Motor neuron (in vitro differentiated cells): ENCODE measurements at regions not wholly inside any gene's neighbourhood (a gene's known extent, or its start where the extent isn't known, plus 50 kb on each side); places are given as distances from the start of the nearest gene placed in this dataset.

ENCODE experiments used
- ATAC-seq, 8 experiments: fragments of 200-7000 bp; cut with Tn5 transposase; replicated peaks in 6 of 8; 2 replicates each; pipeline ENCODE4 v1.8.0; 2021; ENCODE audit warnings: mild to moderate bottlenecking in 8 of 8, moderate library complexity in 8 of 8
- H3K27ac ChIP-seq, 2 donors: fragments of 250-450 bp; sonication (Bioruptor Pico); 2 replicates each; pipeline ENCODE4 v1.9.0; 2021; ENCODE audit warnings: antibody characterized with exemption in 2 of 2, mild to moderate bottlenecking in 2 of 2, moderate library complexity in 1 of 2
- H3K4me1 ChIP-seq, 2 donors: fragments of 250-450 bp; sonication (Bioruptor Pico); replicated peaks in 1 of 2; 2 replicates each; pipeline ENCODE4 v1.6.1; 2021; ENCODE audit warnings: antibody characterized with exemption in 2 of 2, mild to moderate bottlenecking in 2 of 2, moderate library complexity in 1 of 2
- H3K4me3 ChIP-seq, 5 donors: fragments of 250-450 bp; sonication (Bioruptor Pico); 2 replicates each; pipeline ENCODE4 v1.9.0; 2021; ENCODE audit warnings: antibody characterized with exemption in 5 of 5, mild to moderate bottlenecking in 5 of 5, moderate library complexity in 4 of 5
- whole genome bisulfite sequencing, 10 experiments: fragments of 450-650 bp; shearing (Covaris generic); methylation state at CpG; one replicate each; pipeline ENCODE4 v1.0.0; 2022; 5-methylcytosine and 5-hydroxymethylcytosine counted together
- in situ Hi-C, 9 experiments: fragments of 400-800 bp; cut with MboI; loops; one replicate each; pipeline ENCODE4 v1.15.0; 2021; ENCODE audit warnings: low sequenced_read_pairs in 9 of 9, low pct_unique_long_range_greater_than_20kb in 2 of 9; ENCODE audit not compliant: unreplicated experiment in 9 of 9

DNA sequence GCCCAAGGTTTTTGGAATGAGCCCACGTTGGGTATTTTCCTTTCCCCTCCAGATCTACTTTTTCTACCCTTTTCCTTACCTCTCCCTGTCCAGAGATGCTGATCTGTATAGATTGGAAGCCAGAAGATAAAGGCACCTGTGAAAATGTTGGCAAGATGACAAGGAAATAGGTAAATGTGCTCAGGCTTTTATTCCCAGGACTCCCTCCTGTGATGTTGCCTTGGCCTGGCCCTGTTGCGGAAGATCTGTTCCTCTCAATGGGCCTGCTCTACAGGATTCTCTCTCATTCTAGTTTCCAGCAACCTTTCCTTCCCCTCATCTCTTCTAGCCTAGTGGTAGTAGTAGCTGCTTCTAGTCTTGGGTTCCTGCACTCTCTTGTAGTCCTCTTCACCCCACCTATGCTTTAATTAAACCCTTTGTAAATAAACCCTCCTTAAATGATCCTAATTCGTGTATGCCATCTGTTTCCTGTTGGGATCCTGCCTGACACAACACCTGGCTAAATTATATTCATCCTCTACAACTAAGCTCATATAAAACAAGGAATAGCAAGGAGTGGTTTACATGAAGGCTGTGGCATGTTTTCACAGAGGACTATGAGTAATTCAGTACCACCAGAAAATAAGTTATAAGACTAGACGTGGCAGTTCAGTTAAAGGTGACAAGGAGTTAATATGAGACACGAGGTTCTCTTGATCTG is 95.7 kb upstream of the MAOA start:
- ATAC-seq: no peak
- 24 to 100% (median 75%) methylated on average over 1 to 4 of the region's 5 CpGs; no CpG with 5 or more reads in 6 of the 10 experiments for WGBS, 10 experiments
- Histone ChIP-seq H3K4me1 (peaks cover 0 to 3% of the 10 kb centered on the region in 2 donors), H3K27ac (no peak overlapping the region), H3K4me3 (no peak overlapping the region)
- in situ Hi-C loops: loop anchor here in 6 of 9 experiments (25.0 kb wide), 4 partner anchors 177 to 1773 kb away; no protein-coding TSS in a partner anchor

DNA sequence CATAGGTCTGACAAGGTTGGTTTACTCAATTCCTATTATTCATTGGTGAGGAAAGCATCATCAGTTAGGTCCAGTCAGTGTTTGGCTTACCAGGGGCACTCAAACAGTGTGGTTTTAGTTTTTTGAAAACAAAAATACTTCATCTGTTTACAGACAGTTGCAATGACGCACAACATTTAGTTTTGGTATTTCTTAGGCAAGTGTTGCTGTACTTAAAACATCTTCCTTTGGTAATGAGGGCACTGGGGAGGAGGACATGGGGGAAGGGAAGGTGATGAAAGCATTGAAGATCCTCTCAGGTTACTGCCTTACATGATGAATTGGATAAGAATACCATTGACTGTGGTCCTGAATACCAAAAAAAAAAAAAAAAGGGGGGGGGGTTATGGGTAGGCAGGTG is 93.7 kb upstream of the MAOA start:
- H3K27ac ChIP-seq: no peak overlapping the region
- WGBS, 10 experiments: 0 to 83% (median 46%) methylated on average over 1 of the region's 1 CpG; no CpG with 5 or more reads in 6 of the 10 experiments
- H3K4me1 ChIP-seq: peaks cover 0 to 3% of the 10 kb centered on the region in 2 donors
- in situ Hi-C loops: loop anchor here in 6 of 9 experiments (25.0 kb wide), 4 partner anchors 175 to 1775 kb away; no protein-coding TSS in a partner anchor
- H3K4me3 ChIP-seq: no peak overlapping the region
- ATAC-seq: no peak

DNA sequence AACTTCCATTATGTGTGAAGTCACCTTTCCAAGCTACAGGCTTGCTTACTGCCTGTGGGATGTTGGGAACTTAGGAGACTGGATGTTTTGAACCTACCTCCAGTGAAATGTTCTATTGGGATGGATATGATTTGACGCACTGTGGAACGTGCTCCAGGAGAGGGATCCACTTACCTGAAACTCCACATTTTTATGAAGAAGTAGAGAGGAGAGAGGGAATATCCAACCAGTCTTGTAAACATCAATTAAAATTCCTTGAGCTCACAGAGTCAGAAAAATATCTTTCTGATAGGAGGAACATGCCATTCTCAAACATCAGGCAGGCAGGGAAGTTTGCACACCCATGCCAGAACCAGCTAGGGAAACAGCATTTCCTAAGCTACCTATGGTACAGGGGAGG is 91.1 kb upstream of the MAOA start:
- Histone ChIP-seq H3K4me3 (no peak overlapping the region), H3K4me1 (no peaks in the 10 kb centered on the region), H3K27ac (no peak overlapping the region)
- in situ Hi-C loops: loop anchor here in 6 of 9 experiments (25.0 kb wide), 4 partner anchors 172 to 1778 kb away; no protein-coding TSS in a partner anchor
- no peak for ATAC-seq
- WGBS, 10 experiments: 50% methylated on average over 2 of the region's 2 CpGs; no CpG with 5 or more reads in 9 of the 10 experiments

DNA sequence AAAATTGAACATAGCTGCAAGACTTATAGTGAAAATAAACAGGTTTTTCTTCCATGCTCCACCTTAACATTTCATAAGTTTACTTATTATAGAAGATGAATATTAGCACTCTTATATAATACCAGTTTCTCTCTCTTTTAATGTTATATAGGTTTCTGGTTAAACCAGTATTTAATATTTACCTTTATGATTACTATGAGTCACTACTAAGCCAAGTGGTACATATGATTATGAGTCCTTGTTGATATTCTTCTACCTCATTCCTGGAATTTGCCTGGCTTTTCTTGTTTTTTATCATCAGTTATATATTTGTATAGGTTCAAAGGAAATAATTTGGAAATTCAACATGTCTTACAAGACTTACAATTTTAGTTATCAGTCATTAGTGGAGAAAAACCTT is 89.9 kb upstream of the MAOA start:
- Histone ChIP-seq H3K4me3 (no peak overlapping the region), H3K4me1 (no peaks in the 10 kb centered on the region), H3K27ac (no peak overlapping the region)
- ATAC-seq: no peak
- in situ Hi-C loops: loop anchor here in 6 of 9 experiments (25.0 kb wide), 4 partner anchors 171 to 1779 kb away; no protein-coding TSS in a partner anchor

DNA sequence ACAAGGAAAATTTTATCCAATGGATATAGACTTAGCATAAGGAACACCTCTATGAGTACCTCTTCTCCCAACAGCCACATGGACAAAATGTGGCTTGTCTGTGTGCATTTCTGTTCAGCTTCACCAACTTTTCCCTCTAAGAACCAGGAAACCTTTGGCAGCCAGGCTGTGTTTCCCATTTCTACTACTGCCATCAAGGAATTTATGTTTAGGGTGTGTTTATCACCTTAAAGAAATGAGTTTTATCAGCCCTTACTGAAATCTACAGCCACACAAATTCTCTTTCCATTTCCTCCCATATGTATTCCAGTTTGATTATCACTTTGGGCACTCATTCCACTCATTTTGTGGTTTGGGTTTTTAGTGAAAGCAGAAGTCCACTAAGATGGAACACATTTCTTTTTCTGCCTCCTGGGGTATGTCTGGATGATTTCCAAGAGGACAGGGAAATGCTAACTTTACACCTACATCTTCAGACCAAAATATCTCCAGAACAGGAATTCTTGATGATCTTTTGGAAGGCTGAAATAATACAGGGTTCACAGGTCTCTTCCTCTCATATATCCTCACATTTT is 82.6 kb upstream of the MAOA start:
- no peak overlapping the region for H3K4me3 ChIP-seq
- in situ Hi-C loops: loop anchor here in 6 of 9 experiments (25.0 kb wide), 4 partner anchors 164 to 1786 kb away; no protein-coding TSS in a partner anchor
- no peak overlapping the region for H3K27ac ChIP-seq

DNA sequence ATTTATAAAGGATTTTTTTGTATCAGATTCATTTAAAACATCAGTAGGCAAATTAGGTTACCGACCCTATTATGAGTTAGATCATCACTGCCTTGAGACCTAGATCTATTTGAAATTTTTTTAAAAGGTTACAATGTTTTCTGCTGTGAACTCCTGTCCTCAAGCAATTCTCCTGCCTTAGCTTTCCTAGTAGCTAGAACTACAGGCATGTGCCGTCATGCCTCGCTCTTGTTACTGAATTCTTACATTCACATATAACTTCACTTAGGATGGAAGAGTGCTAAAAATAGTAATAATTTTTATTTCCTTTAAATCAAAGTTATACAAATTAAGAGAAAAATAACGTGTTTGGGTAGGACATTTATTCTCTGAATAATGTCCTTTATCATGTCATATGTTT is 75.5 kb upstream of the MAOA start:
- H3K27ac ChIP-seq: no peak overlapping the region
- no peak overlapping the region for H3K4me3 ChIP-seq
- no peaks in the 10 kb centered on the region for H3K4me1 ChIP-seq
- 0 to 81% (median 40%) methylated on average over 1 to 4 of the region's 4 CpGs; no CpG with 5 or more reads in 5 of the 10 experiments for WGBS, 10 experiments
- ATAC-seq: no peak
- in situ Hi-C loops: loop anchor here in 1 of 9 experiments (25.0 kb wide), 1 partner anchor 157 kb away; no protein-coding TSS in a partner anchor

More for the DNA sequence above, 82.6 kb upstream of the MAOA start:
- no peak for ATAC-seq
- no peaks in the 10 kb centered on the region for H3K4me1 ChIP-seq

DNA sequence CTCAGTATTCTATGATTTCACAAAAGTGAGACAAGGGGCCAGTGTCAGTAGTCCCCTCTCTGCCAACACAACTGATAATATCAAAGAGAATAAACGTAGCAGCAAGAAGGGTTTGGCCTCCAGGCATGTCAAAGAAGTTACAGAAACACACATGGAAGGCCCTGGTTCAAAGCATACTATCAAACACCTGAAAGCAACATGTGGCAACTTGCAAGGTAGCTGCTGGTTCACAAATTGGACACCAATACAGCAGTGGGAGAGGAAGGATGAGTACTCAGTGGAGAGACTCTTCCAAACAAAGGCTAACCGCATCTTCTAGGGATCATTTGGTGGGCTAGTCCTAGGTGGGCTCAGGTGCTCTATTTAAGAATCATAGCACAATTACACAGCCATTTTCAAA is 74.9 kb upstream of the MAOA start:
- in situ Hi-C loops: loop anchor here in 1 of 9 experiments (25.0 kb wide), 1 partner anchor 156 kb away; no protein-coding TSS in a partner anchor
- ATAC-seq: no peak
- Histone ChIP-seq H3K4me3 (no peak overlapping the region), H3K27ac (no peak overlapping the region), H3K4me1 (no peaks in the 10 kb centered on the region)
- WGBS, 10 experiments: 0 to 83% (median 50%) methylated on average over 1 to 2 of the region's 2 CpGs; no CpG with 5 or more reads in 7 of the 10 experiments

DNA sequence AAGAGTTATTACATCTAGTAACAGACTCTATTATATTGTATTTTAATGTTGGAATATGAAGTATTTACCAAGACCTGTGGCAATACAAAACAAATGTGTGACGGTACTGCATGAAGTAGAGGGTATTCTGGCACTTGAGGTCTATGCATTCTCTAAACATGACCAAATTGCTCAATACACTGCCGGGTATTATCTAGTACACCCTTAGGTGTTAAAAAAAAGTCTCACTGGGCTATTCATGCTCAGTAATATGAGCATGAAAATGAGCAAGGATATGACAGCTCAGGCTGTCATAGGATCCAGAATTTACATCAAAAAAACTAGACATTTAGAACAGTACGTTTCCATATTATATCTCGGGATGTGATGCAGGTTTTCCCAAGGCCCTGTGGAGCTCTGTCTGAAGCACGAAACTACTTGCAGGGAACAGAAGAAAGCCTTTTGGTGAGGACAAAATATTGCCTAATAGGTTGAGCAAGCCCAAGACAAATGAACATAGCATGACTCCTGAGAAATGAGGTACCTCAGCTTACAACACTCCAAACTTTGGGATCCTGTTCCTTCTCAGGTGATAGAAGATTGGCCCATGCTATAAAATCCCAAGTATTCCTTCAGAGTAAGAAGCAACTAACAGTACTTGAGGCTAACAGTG is 74.1 kb upstream of the MAOA start:
- in situ Hi-C loops: loop anchor here in 1 of 9 experiments (25.0 kb wide), 1 partner anchor 155 kb away; no protein-coding TSS in a partner anchor
- 53 to 94% (median 93%) methylated on average over 2 to 3 of the region's 5 CpGs; no CpG with 5 or more reads in 7 of the 10 experiments for WGBS, 10 experiments
- no peaks in the 10 kb centered on the region for H3K4me1 ChIP-seq
- H3K27ac ChIP-seq: no peak overlapping the region
- H3K4me3 ChIP-seq: no peak overlapping the region
- no peak for ATAC-seq

DNA sequence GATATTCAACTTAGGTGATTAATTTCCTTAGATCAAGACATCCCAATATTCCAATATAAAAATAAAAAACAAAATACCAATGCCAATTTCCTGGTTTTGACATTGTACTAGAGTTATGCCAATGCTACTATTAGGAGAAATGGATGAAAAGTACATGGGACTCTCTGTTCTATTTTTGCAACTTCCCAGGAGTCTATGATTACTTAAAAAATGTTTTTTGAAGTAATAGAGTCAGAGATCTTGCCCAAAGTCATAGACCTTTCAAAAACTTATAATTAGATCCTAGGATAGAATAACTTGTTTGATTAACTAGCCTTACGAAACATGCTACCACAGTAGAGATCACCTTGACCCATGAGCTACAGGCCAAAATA is 73.6 kb upstream of the MAOA start:
- H3K4me3 ChIP-seq: no peak overlapping the region
- in situ Hi-C loops: loop anchor here in 1 of 9 experiments (25.0 kb wide), 1 partner anchor 155 kb away; no protein-coding TSS in a partner anchor

DNA sequence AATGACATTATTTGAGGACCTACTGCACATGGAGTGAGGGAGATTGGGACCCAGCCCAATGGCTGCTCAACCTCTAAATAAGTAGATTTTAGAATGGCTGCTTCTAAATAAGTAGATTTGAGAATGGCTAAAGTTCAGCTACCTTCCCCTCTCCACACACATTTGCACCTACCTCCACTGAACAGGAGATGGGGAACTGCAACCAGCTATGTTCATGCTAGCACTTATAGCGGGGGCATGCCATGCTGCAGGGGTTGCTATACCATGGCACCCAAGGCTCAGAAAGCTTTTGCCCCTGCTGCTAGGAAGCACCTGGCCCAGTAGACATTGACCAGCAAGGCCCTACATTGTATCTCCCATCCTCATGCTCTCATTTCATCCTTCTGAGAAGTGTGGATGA is 70.2 kb upstream of the MAOA start:
- no peak overlapping the region for H3K4me3 ChIP-seq
- H3K4me1 ChIP-seq: no peaks in the 10 kb centered on the region
- in situ Hi-C loops: loop anchor here in 1 of 9 experiments (25.0 kb wide), 1 partner anchor 151 kb away; no protein-coding TSS in a partner anchor
- no peak overlapping the region for H3K27ac ChIP-seq
- 60% methylated on average over 1 of the region's 1 CpG; no CpG with 5 or more reads in 9 of the 10 experiments for WGBS, 10 experiments
- ATAC-seq: no peak

More for the DNA sequence above, 73.6 kb upstream of the MAOA start:
- no peak for ATAC-seq
- Histone ChIP-seq H3K27ac (no peak overlapping the region), H3K4me1 (no peaks in the 10 kb centered on the region)
- WGBS, 10 experiments: 0 to 100% (median 93%) methylated on average over 1 of the region's 1 CpG; no CpG with 5 or more reads in 5 of the 10 experiments

DNA sequence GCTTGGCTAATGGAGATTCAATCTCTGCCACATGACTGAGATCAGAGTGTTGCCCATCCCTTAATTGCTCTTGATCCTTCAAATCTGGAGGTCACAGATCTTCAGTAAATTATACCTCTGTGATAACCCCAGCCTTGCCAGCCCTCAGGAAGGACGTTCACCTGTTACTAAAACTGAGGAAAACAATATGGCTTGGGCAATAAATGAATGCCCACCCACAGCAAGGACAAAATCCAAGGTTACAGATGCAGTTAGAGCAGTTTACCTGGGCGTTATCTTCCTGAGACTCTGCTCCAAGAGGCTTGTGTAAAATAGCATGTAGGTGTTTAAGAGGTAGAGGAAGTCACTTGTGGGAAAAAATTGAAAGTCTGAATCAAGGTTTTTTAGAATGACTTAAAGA is 69.3 kb upstream of the MAOA start:
- no peak overlapping the region for H3K4me3 ChIP-seq
- ATAC-seq: no peak
- in situ Hi-C loops: loop anchor here in 1 of 9 experiments (25.0 kb wide), 1 partner anchor 150 kb away; no protein-coding TSS in a partner anchor
- WGBS, 10 experiments: no CpG with 5 or more reads among the region's 2 CpGs
- H3K4me1 ChIP-seq: no peaks in the 10 kb centered on the region
- H3K27ac ChIP-seq: no peak overlapping the region

DNA sequence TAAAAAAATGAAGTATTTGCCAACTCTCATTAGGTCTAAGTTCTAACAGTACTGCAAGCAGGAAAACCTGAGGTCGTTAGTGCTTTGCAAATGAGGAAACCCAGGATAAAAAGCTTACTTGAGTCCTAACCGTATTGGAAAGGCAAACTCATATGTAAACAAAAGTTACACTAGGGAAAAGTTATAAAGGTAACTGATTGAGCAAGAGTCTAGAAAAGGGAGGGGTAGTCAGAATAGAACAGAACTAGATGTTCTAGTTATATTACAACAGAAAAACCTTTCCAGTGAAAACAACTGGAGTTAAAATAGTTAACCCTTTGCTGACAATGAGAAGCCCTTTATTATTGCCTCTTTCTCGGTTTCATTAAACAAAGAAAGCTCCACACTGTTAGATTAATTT is 66.4 kb upstream of the MAOA start:
- no peaks in the 10 kb centered on the region for H3K4me1 ChIP-seq
- no peak for ATAC-seq
- in situ Hi-C loops: loop anchor here in 1 of 9 experiments (25.0 kb wide), 1 partner anchor 148 kb away; no protein-coding TSS in a partner anchor
- 0 to 52% (median 13%) methylated on average over 1 to 3 of the region's 3 CpGs; no CpG with 5 or more reads in 4 of the 10 experiments for WGBS, 10 experiments
- H3K4me3 ChIP-seq: no peak overlapping the region
- H3K27ac ChIP-seq: no peak overlapping the region

DNA sequence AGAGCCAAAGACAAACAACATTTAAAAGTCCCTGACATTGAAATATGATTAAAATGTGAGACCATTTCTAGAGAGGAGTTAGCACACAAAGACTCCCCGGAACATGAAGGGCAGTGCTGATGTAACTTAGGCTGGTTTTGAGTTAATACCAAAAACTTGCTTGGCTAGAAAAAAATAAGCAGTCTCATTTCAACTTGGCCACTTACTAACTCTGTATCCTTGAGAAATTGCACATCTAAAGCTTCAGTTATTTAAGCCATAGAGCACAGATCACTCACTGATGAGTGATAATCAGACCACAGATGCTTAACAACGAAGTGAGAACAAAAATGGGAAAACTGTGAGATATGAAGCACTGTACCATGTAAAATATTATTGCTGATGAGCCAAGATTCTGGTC is 65.9 kb upstream of the MAOA start:
- Histone ChIP-seq H3K27ac (no peak overlapping the region), H3K4me3 (no peak overlapping the region), H3K4me1 (no peaks in the 10 kb centered on the region)
- ATAC-seq: no peak
- WGBS, 10 experiments: 0 to 100% (median 94%) methylated on average over 1 to 2 of the region's 2 CpGs; no CpG with 5 or more reads in 7 of the 10 experiments
- in situ Hi-C loops: loop anchor here in 1 of 9 experiments (25.0 kb wide), 1 partner anchor 147 kb away; no protein-coding TSS in a partner anchor
